GM21619 (cell line): ENCODE measurements at regions not wholly inside any gene's neighbourhood (a gene's known extent, or its start where the extent isn't known, plus 50 kb on each side); places are given as distances from the start of the nearest gene placed in this dataset.
"Not testable (repeated sequence)": the region's sequence is repeated elsewhere in the genome, so short reads cannot be mapped to it uniquely, and the experiment has no call there.

Source experiments
- ATAC-seq: cut with Tn5 transposase; IDR thresholded peaks from one replicate; pipeline ENCODE4 v1.9.1; 2021; ENCODE audit not compliant: unreplicated experiment

- ATAC-seq, result no peak
Observed at GRCh38 chr9:38195737-38196161, 126.7 kb upstream of the SHB start.

DNA sequence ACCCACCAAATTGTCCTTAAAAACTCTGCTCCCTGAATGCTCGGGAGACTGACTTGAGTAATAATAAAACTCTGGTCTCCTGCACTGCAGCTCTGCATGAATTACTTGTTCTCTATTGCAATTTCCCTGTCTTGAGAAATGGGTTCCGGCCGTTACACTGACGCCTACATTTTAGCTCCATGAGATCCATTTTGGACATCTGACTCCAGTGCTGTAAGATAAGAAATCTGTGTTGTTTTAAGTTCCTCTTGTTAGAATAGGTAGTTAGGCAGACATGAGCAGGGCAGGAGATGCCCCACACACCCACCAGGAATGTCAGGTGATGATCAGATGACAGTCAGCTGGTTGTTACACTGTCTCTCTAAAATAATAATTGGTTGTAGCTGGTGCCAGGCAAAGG lies 125.8 kb upstream of the SHB start:
- ATAC-seq, result no peak

- ATAC-seq, result no peak
Observed at GRCh38 chr9:38192731-38193265, 123.8 kb upstream of the SHB start.

- ATAC-seq, result no peak
Observed at GRCh38 chr9:38186404-38187115, 117.5 kb upstream of the SHB start.

DNA sequence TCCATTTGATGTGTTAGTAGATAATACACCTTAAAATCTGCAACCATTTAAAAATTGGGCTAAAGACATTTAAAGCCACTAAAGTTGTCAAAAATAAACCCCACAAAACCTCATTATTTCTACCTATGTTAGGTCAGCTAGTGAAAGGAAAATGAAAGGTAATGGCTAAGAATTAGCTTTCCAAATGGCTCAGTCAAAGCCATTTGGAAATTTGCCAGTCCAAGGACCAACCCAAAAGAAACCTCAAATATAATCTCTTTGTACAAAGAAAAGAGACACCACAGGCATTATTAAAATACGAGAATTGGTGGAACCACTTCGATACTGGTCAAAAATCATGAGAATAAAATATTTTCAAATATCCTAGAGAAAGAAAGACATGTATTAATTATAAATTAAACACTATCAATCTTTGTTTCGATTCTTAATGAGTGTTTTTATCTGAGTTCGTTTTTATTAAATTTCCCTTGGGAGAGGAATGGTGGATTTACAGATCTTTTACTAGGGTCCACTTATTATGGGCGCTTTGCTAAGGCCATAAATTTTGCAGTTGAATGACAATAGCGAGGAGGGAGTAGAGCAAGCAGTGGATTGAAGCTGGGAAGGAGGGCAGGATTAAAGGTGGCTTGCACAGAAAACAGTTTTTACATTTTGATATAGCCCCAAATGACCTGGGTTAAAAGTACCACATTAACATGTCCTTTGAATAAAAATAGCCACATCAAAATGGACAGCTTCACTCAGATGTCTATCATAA lies 116.8 kb upstream of the SHB start:
- ATAC-seq, result no peak

GRCh38 chr9:38183994-38184568 lies 115.1 kb upstream of the SHB start:
- no peak for ATAC-seq

DNA sequence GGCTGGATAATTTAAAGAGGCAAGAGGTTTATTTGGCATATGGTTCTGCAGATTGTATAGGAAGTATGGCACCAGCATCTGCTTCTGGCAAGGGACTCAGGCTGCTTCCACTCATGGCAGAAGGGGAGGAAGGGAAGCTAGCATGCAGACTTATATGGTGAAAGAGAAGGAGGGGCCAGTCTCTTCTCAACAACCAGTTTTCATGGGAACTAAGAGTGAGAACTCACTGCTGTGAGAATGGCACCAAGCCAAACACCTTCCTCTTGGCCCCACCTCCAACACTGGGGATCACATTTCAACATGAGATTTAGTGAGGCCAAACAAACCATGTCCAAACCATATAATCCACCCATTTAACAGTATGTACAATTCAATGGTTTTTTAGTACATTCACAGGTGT lies 113.3 kb upstream of the SHB start:
- no peak for ATAC-seq

GRCh38 chr9:38181866-38182265 lies 112.8 kb upstream of the SHB start:
- no peak for ATAC-seq

DNA sequence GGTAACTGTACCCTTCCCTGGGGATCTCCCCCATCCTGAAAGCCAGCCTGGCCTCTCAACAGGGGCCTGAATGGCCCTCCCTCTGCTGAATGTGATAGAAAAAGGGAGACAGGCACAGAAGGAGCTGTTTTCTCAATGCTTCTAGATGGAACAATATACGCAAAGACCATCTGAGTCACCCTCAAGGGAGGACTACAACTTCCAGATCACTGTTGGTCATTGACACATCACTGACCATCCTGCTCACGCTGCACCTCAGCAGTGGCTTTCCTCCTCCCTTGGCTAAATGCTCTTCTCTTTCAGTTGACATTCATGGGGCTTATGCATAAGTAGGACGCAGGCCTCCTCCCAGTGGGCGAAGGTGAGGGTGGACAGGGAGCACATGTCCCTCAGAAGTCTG lies 112.2 kb upstream of the SHB start:
- no peak for ATAC-seq

DNA sequence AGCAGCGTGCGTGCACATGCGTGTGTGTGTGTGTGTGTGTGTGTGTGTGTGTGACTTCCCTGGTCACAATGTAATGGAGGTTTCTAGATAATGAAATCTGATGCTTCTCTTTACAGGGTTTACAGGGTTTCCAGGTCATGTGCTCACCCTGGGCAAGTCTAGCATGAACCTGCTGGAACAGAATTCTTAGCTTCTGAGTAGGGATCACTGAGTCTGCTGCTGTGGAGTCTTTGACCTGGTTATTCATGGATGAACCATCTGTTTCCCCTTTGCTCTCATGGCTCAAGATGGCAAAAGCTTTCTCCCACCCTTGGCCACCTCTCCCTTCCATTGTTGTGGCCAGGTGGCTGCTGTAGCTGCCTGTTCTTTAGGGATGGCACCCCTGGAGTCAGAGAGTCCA lies 111.6 kb upstream of the SHB start:
- ATAC-seq, result no peak

GRCh38 chr9:38179965-38180364 lies 110.9 kb upstream of the SHB start:
- no peak for ATAC-seq

- no peak for ATAC-seq
Observed at GRCh38 chr9:38178237-38178636, 109.2 kb upstream of the SHB start.

- ATAC-seq, result no peak
Observed at GRCh38 chr9:38177680-38178079, 108.7 kb upstream of the SHB start.

- ATAC-seq, result no peak
Observed at GRCh38 chr9:38176251-38176650, 107.2 kb upstream of the SHB start.

GRCh38 chr9:38175423-38175822 lies 106.4 kb upstream of the SHB start:
- no peak for ATAC-seq

DNA sequence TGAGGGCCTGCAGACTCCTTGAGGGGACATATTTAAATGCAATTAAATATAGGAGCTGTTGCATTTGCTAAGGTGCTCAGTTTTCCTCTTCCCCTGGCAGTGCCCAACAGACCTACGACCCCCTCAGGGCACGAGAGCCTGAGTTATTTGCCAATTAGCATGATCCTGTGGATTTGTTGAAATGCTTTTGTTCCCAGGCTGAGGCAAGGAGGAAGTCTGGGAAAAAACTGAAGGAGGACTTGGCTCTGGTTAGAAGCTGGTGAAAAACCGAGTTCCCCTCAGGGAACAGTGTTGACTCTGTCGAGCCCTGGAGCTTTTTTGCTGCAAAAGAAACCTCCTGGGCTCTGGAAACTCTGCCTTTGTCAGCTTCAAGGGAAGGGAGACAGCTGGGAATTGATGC lies 103.6 kb upstream of the SHB start:
- ATAC-seq, result no peak

DNA sequence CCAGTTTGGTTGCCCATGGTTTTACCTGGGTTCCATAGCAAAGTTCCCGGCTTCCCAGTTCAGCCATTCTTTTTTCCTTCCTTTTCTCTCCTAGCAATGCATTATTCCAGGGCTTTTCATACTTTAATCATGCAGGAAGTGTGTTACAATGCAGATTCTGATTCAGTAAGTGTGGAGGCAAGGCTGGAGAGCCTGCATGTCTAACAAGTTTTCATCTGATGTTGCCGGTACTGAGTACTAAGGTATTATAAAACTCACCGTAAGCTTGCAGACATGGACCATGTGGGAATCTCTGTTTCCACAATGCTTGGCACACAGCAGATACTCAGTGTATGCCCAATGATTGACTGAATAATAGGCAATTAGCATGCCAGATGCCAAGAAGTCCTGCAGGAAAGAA lies 102.9 kb upstream of the SHB start:
- no peak for ATAC-seq

DNA sequence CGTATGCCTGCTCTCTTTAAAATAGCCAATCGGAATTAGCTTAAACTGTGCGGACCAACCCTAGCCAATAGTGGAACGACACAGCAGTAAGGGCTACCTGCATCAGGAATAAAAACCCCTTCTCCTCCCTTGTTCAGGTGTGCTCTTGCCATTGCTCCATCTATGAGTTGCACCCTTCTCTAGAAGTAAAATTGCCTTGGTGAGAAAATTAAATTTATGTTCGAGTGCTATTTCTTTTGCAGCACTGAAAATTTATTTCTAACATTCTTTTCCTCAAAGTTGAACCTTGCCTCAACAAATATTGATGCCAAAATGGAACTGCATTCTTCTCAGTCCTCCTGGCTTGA lies 102.5 kb upstream of the SHB start:
- ATAC-seq, result no peak

- ATAC-seq, result not testable (repeated sequence)
Observed at GRCh38 chr9:38170763-38171537, 101.9 kb upstream of the SHB start.

GRCh38 chr9:38170155-38170554 lies 101.1 kb upstream of the SHB start:
- not testable (repeated sequence) for ATAC-seq

- ATAC-seq, result no peak
Observed at GRCh38 chr9:38166501-38166900, 97.5 kb upstream of the SHB start.
